Epithelial cell of prostate (primary cell): ENCODE measurements at regions not wholly inside any gene's neighbourhood (a gene's known extent, or its start where the extent isn't known, plus 50 kb on each side); places are given as distances from the start of the nearest gene placed in this dataset.

ENCODE experiments used
- DNase-seq: peaks from one replicate; pipeline ENCODE4 v3.0.0-alpha.2; 2011; ENCODE audit warnings: low read depth, low spot score
- H3K27ac ChIP-seq: fragments of 450-650 bp; 2 replicates; pipeline ENCODE4 v1.5.1; 2017; ENCODE audit warnings: mild to moderate bottlenecking

DNA sequence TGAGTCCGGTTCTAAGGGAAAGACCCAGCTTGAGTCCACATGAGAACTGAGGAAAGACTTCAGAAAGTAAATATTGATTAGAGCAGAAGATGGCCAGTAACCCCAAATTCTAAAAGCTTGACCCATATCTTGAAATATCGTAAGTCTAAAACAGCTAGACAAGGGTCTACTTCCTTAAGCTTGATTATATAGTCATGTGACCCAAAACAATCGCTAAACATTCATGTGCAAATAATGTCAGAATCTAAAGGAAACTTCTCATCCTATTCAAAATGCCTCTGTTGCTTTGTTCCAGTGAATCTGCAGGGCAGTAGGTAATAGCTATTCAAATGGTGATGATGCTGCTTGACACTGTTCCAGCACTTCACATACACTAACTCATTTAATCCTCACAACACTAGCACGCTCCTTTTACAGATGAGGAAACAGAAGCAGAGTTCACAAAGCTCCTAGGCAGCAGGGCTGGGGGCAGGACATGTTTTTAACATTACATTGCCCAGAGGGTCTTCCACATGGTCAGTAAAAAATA lies 52.6 kb downstream of the TCF20 start:
- DNase-seq = no peak
- no peak overlapping the region for H3K27ac ChIP-seq

GRCh38 chr22:42217019-42217751 lies 53.3 kb downstream of the TCF20 start:
- DNase-seq = no peak
- no peak overlapping the region for H3K27ac ChIP-seq

GRCh38 chr22:42214633-42215415 lies 55.6 kb downstream of the TCF20 start:
- no peak for DNase-seq
- no peak overlapping the region for H3K27ac ChIP-seq

DNA sequence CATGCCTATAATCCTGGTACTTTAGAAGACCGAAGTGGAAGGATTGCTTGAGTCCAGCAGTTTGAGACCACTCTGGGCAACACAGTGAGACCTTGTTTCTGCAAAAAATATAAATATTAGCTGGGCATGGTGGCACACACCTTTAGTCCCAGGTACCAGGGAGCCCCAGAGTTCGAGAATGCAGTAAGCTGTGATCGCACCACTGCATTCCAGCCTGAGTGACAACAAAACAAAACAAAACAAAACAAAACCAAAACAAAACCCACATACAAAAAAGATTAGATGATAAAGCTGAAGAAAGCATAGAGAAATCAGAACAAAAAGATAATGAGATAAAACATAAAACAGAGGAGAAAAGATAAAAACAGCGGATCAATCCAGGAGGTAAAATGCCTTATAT lies 62.1 kb downstream of the TCF20 start:
- no peak overlapping the region for H3K27ac ChIP-seq
- DNase-seq = no peak

DNA sequence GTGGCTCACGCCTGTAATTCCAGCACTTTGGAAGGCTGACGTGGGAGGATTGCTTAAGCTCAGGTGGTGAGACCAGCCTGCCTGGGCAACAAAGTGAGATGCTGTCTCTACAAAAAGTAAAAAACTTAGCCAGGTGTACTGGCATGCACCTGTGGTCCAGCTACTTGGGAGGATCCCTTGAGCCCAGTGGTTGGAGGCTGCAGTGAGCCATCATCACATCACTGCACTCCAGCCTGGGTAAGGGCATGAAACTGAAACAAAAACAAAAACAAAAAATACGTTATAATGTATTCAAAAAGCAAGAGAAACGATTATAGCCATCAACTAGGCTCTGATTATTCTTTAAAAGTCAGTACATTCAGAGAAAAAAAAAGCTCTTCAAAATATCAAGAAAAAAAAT lies 62.5 kb downstream of the TCF20 start:
- H3K27ac ChIP-seq = no peak overlapping the region
- no peak for DNase-seq

DNA sequence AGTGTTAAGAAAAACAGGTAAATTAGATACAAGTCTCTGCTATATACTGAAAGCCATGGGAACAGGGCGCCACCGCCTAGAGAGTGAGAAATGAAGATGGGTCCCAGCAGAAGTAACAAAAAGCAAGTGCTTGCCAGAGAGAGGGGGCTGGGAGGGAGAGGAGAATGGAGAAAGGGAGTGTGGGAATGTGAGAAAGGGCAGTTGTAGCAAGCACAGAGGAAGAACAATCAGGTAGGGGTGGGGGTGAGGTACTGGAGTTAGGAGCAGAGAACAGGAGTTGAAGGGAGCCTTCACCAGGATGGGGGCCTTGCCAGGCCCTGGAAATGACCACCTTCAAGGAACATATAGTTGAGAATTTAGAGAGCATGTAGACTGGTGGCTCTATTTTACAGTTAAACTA lies 66.8 kb downstream of the TCF20 start:
- H3K27ac ChIP-seq = no peak overlapping the region
- no peak for DNase-seq

GRCh38 chr22:42202669-42203068 lies 67.8 kb downstream of the TCF20 start:
- no peak for DNase-seq
- H3K27ac ChIP-seq = no peak overlapping the region

GRCh38 chr22:42202048-42202447 lies 68.4 kb downstream of the TCF20 start:
- no peak overlapping the region for H3K27ac ChIP-seq
- DNase-seq = no peak

DNA sequence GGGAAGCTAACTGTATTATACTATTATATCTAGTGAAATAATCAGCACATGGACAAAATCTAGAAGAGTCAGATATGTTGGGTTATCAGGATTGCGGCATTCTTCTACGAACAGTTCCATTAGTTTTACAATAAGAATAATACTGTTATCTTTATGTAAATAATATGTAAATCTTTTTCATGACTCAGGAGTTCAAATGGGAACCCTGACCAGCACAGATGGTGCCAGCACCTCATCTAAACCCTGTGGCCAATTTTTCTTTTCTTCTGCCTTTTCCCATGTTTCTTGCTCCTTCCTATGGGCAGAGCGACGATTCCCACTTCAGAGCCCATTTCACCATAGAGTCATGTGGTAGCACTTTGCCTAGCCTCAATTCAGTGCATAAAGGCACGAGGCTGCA lies 68.4 kb upstream of the CYP2D6 start:
- H3K27ac ChIP-seq = no peak overlapping the region
- no peak for DNase-seq

DNA sequence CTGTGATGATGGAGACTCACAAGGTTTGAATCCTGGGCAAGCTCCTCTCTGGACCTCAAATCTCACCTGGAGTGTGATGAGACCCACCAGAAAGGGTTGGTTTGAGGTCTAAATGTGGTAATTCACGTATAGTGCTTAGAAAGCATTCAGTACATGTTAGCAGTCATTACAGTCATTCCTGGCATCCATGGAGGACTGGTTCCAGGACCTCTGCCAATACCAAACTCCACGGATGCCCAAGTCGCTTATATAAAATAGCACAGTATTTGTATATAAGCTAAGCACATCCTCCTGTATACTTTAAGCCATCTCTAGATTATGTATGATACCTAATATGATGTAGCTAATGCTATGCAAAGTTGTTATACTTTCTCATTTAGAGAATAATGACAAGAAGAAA lies 67.6 kb upstream of the CYP2D6 start:
- H3K27ac ChIP-seq = no peak overlapping the region

DNA sequence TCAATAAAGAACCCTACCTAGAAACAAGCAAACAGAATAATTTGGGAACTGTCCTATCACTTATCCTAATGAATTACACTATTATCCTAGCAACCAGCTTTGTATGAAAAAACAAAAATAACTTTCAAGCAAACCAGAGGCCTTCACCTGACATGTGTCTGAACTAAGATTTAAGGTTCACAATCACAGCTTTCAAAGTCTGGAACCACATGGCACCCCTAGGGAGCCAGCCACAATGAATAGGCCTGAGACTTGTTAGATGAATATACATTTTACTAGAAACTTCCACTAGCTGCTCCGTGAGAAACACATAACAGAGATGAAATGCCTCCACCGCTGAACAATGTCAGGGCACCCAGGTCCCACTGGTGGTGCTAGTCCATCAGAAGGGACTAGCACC lies 65.8 kb upstream of the CYP2D6 start:
- DNase-seq = no peak

More for the DNA sequence above, 67.6 kb upstream of the CYP2D6 start:
- DNase-seq = no peak

GRCh38 chr22:42194953-42195352 lies 64.3 kb upstream of the CYP2D6 start:
- H3K27ac ChIP-seq = peak overlapping the region; percentile 5
- DNase-seq = no peak

More for the DNA sequence above, 65.8 kb upstream of the CYP2D6 start:
- no peak overlapping the region for H3K27ac ChIP-seq

DNA sequence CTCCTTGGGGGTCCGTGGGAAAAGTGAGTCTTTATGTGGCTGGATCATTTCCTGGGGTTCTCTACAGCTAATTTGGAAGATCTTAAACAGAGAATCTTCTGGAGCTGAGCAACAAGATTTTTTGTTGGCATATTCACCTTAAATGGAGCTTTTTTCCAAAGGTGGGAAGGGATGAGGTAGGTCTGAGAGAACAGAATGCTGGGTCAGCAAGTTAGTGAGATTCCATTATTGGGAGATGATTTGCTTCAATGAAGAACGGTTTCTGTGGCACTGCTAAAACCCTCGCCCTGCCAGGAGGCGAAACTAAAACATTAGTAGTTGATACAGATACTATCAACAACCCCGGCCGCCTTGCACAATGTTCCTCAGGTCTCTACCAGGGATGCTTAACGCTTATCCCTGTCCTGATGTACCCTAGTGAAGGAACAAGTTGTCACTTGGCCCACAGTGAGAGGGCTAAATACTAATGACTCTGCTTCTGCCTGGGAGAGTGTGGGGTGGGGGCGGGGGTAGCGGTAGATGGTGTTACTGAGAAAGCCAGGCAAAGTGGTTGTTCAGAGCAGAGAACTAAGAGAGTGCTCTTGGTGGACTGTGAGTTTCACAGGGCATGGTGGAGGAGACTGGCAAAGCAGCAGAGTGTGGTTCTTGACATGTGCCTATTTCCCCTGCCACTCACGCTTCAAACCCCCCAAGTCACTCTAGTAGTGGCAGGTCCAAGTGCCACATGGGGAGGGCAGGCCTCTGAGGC lies 63.7 kb upstream of the CYP2D6 start:
- DNase-seq = no peak

GRCh38 chr22:42192547-42192946 lies 61.9 kb upstream of the CYP2D6 start:
- no peak for DNase-seq
- no peak overlapping the region for H3K27ac ChIP-seq

More for the DNA sequence above, 63.7 kb upstream of the CYP2D6 start:
- peak overlapping the region; percentile 5 for H3K27ac ChIP-seq

DNA sequence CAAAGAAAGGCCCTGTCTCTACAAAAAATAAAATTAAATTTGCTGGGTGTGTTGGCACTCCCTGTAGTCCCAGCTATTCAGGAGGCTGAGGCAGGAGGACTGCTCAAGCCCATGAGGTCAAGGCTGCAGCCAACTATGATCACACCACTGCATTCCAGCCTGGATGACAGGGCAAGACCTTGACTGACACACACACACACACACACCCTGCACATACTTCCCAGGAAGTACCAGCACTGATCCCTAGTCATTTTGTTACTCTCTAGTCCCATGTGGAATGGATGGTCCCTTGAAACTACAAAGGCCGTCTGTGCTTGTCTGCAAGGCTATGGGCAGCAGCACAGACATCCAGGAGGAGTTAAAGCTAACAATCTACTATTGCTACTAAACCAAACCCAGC lies 59.7 kb upstream of the CYP2D6 start:
- no peak for DNase-seq
- peak overlapping the region; percentile 4 for H3K27ac ChIP-seq

DNA sequence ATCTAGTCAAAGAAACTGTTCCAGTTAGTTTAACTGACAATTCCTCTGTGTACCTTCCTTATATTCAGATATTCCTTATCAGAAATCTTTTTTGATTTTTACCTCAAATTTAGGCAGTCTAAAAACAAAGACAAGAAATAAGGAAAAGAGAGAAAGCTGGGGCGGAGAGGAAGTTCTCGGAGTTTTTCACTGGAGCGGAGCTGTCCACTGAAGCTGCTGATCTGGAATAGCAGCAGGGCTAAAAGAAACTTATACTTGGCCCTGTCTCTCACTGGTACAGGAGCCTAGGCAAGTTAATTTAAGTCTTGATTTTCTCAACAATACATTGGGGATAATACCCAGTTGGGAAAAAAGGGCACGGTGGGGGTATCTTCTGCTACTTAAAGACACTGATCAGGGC lies 59.2 kb upstream of the CYP2D6 start:
- DNase-seq = no peak
- peak overlapping the region; percentile 4 for H3K27ac ChIP-seq

DNA sequence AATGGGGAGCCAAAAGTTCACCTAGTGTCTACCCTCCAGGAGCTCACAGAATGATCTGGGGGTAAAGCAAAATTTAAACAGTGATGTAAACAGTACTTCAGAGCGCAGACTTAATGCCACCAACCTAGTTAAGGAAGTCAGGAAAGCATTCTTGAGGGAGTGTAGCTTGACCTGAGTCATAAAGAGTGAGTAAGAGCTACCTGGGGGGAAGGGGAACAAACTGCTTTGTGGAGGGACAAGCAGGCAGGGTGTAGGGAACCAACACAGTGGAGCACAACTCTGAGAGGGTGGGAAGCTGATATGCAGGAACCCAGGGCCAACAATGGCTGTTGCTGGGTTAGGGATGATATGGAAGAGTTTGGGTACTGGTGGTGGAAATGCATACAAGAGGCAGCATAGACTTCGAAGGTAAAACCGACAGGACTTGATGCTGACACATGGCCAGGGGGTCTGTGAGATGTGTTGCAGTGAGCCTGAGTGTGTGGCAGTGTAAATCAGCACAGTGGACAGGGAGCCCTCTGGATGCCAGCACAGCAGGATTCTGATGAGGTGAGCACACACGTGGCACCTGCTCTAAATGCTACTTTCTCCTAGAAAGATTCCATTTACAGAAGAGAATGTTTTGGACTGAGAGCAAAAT lies 58.3 kb upstream of the CYP2D6 start:
- H3K27ac ChIP-seq = peak overlapping the region; percentile 26
- peak; percentile 54 for DNase-seq

DNA sequence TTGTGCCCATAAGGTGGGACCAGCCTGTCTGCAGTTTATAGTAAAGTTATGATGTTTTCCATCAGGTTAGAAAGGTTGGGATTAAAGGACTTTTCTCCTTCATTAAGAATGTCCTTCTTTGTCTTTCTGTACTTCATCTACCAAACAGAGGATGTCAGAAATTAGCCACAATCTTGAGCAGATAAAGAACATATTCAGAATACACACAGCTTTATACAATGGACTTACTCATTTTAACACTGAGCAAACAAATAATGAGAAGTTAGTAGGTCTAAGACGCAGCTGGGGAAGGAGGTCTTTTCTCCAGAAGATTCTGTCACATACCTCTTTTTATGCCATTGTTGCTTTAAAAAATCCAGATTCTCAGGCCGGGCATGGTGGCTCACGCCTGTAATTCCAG lies 57.0 kb upstream of the CYP2D6 start:
- DNase-seq = no peak

GRCh38 chr22:42185915-42186439 lies 55.4 kb upstream of the CYP2D6 start:
- no peak for DNase-seq
- no peak overlapping the region for H3K27ac ChIP-seq

More for the DNA sequence above, 57.0 kb upstream of the CYP2D6 start:
- no peak overlapping the region for H3K27ac ChIP-seq

- no peak overlapping the region for H3K27ac ChIP-seq
- no peak for DNase-seq
Measured at GRCh38 chr22:42184852-42185251, 54.2 kb upstream of the CYP2D6 start.
